HFF-Myc (cell line): ENCODE measurements at regions not wholly inside any gene's neighbourhood (a gene's known extent, or its start where the extent isn't known, plus 50 kb on each side); places are given as distances from the start of the nearest gene placed in this dataset.

Experiments
- DNase-seq: peaks from one replicate; pipeline ENCODE4 v3.0.0-alpha.2; 2011; ENCODE audit warnings: low read depth; ENCODE audit errors: extremely low read depth
- H3K4me3 ChIP-seq: replicated peaks from 2 replicates; pipeline ENCODE4 v1.5.1; 2011; ENCODE audit warnings: low read depth, mild to moderate bottlenecking, control low read depth, low read length
- CTCF ChIP-seq: IDR thresholded peaks from 2 replicates; pipeline ENCODE4 v1.5.1; 2012; ENCODE audit warnings: mild to moderate bottlenecking, low read depth, low read length, control low read depth; ENCODE audit errors: missing control alignments

GRCh38 chr2:66981074-66981473 lies 416.1 kb upstream of the ETAA1 start:
- no peak for DNase-seq
- no peak overlapping the region for H3K4me3 ChIP-seq
- TF ChIP-seq CTCF = no peak

GRCh38 chr2:66982766-66983165 lies 414.4 kb upstream of the ETAA1 start:
- no peak overlapping the region for H3K4me3 ChIP-seq
- no peak for DNase-seq
- no peak for TF ChIP-seq CTCF

GRCh38 chr2:66984864-66985263 lies 412.3 kb upstream of the ETAA1 start:
- H3K4me3 ChIP-seq = no peak overlapping the region
- DNase-seq = no peak
- no peak for TF ChIP-seq CTCF

DNA sequence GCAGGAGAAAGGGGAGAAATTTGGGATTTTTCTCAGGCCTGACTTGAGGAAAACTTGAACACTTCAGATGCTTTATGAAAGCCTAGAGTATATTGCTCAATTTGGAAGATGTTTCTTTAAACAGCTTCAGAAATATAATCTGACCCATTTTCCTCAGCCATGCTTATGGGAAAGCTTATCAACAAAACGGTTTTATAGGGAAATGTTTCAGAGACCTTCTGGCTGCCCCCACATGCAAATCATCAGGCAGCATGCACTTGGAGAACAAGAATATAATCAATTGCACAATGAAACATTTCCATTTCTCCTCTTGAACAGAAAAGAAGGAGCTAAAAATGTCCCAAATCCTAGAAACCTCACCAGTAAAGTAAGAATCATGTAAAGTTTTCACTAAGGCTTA lies 411.2 kb upstream of the ETAA1 start:
- TF ChIP-seq CTCF = no peak
- H3K4me3 ChIP-seq = no peak overlapping the region
- DNase-seq = no peak

GRCh38 chr2:66987733-66988132 lies 409.4 kb upstream of the ETAA1 start:
- no peak overlapping the region for H3K4me3 ChIP-seq
- TF ChIP-seq CTCF = no peak
- no peak for DNase-seq

DNA sequence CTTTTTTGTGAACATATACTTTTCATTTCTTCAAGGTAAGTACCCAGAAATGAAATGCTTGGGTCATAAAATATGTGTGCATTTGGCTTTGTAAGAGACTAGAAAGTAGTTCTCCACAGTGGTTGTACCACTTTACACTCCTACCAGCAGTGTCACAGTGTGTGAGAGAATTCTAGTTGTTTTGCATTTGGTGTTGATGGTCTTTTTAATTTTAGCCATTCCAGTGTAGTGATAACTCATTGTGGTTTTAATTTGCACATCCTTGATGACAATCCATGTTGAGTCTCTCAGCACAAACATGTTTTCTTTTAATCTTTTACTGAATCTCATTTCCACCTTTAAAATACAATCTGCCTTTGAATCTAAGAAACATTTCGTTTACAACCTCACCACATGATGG lies 402.5 kb upstream of the ETAA1 start:
- TF ChIP-seq CTCF = no peak
- no peak for DNase-seq
- H3K4me3 ChIP-seq = no peak overlapping the region

- no peak for DNase-seq
- H3K4me3 ChIP-seq = no peak overlapping the region
- no peak for TF ChIP-seq CTCF
Measured at GRCh38 chr2:66995636-66996035, 401.5 kb upstream of the ETAA1 start.
